GM23338 (cell line): ENCODE measurements at regions not wholly inside any gene's neighbourhood (a gene's known extent, or its start where the extent isn't known, plus 50 kb on each side); places are given as distances from the start of the nearest gene placed in this dataset.
A peak's percentile ranks its signal among the peaks of the same experiment; 100 is the strongest.

ENCODE experiments used
- ATAC-seq: fragments of 200-7000 bp; cut with Tn5 transposase; 3 replicates; pipeline ENCODE4 v1.9.1; 2020
- DNase-seq: peaks from one replicate; pipeline ENCODE4 v3.0.0-alpha.2; 2015; ENCODE audit warnings: low spot score
- H2AFZ ChIP-seq: fragments of 200-600 bp; sonication (generic); 2 replicates; pipeline ENCODE4 v1.8.0; 2016; ENCODE audit warnings: antibody characterized with exemption, mild to moderate bottlenecking, moderate library complexity
- H3F3A ChIP-seq: fragments of 200-600 bp; sonication (generic); replicated peaks from 2 replicates; pipeline ENCODE4 v1.8.0; 2017; ENCODE audit warnings: antibody characterized with exemption, mixed run types, low read depth
- H3K27ac ChIP-seq: fragments of 200-600 bp; sonication (generic); 2 replicates; pipeline ENCODE4 v1.6.1; 2016; ENCODE audit warnings: low read depth
- H3K27me3 ChIP-seq: fragments of 200-600 bp; sonication (generic); 2 replicates; pipeline ENCODE4 v1.8.0; 2016; ENCODE audit warnings: mild to moderate bottlenecking, mixed run types, moderate library complexity; ENCODE audit not compliant: insufficient read depth
- H3K36me3 ChIP-seq: fragments of 200-600 bp; sonication (generic); 2 replicates; pipeline ENCODE4 v1.8.0; 2016; ENCODE audit warnings: mild to moderate bottlenecking; ENCODE audit not compliant: insufficient read depth
- H3K4me1 ChIP-seq: fragments of 200-600 bp; sonication (generic); 2 replicates; pipeline ENCODE4 v1.8.0; 2016; ENCODE audit warnings: mild to moderate bottlenecking, moderate library complexity; ENCODE audit not compliant: insufficient read depth
- H3K4me2 ChIP-seq: fragments of 200-600 bp; sonication (generic); 2 replicates; pipeline ENCODE4 v1.7.1; 2017; ENCODE audit warnings: mixed run types
- H3K4me3 ChIP-seq: fragments of 200-600 bp; sonication (generic); 2 replicates; pipeline ENCODE4 v1.6.1; 2016; ENCODE audit warnings: mixed run types
- H3K79me2 ChIP-seq: fragments of 200-600 bp; sonication (generic); replicated peaks from 2 replicates; pipeline ENCODE4 v1.8.0; 2017; ENCODE audit warnings: mild to moderate bottlenecking; ENCODE audit not compliant: insufficient read depth
- H3K9me2 ChIP-seq: fragments of 200-600 bp; sonication (generic); 2 replicates; pipeline ENCODE4 v1.8.0; 2017; ENCODE audit not compliant: insufficient read depth
- H4K20me1 ChIP-seq: fragments of 200-600 bp; sonication (generic); replicated peaks from 2 replicates; pipeline ENCODE4 v1.8.0; 2017; ENCODE audit warnings: mild to moderate bottlenecking; ENCODE audit not compliant: insufficient read depth
- H3K27ac Mint-ChIP-seq: 2 replicates; pipeline ENCODE4 v1.8.0; 2020; ENCODE audit warnings: inconsistent platforms, mild to moderate bottlenecking, moderate library complexity, mixed read lengths
- H3K27me3 Mint-ChIP-seq: 3 replicates; pipeline ENCODE4 v1.8.0; 2022; ENCODE audit warnings: low read depth, mild to moderate bottlenecking, moderate library complexity, mixed read lengths, inconsistent platforms; ENCODE audit not compliant: insufficient read depth, poor library complexity
- H3K36me3 Mint-ChIP-seq: 3 replicates; pipeline ENCODE4 v1.8.0; 2021; ENCODE audit warnings: low read depth, mild to moderate bottlenecking, inconsistent platforms, moderate library complexity, mixed read lengths
- H3K4me1 Mint-ChIP-seq: 3 replicates; pipeline ENCODE4 v1.8.0; 2020; ENCODE audit warnings: mild to moderate bottlenecking, inconsistent platforms, mixed read lengths
- H3K4me3 Mint-ChIP-seq: 3 replicates; pipeline ENCODE4 v1.8.0; 2021; ENCODE audit warnings: moderate library complexity, mild to moderate bottlenecking, inconsistent platforms, mixed read lengths
- H3K9me3 Mint-ChIP-seq: 3 replicates; pipeline ENCODE4 v1.8.0; 2020; ENCODE audit warnings: moderate library complexity, mild to moderate bottlenecking, inconsistent platforms, mixed read lengths
- CREB1 ChIP-seq: fragments of 250-450 bp; sonication (Bioruptor Pico); IDR thresholded peaks from 2 replicates; pipeline ENCODE4 v1.5.0; 2020; ENCODE audit warnings: low read depth, mild to moderate bottlenecking, moderate library complexity
- EZH2 ChIP-seq: fragments of 200-600 bp; sonication (generic); IDR thresholded peaks from one replicate; pipeline ENCODE4 v1.8.0; 2017; ENCODE audit warnings: antibody characterized with exemption, mild to moderate bottlenecking, low read depth; ENCODE audit not compliant: unreplicated experiment
- EZH2phosphoT487 ChIP-seq: fragments of 200-600 bp; sonication (generic); IDR thresholded peaks from one replicate; pipeline ENCODE4 v1.8.1; 2018; ENCODE audit warnings: antibody characterized with exemption; ENCODE audit not compliant: unreplicated experiment
- JUNB ChIP-seq: IDR thresholded peaks from one replicate; pipeline ENCODE4 v1.6.1; 2016; ENCODE audit warnings: antibody characterized with exemption; ENCODE audit not compliant: unreplicated experiment
- NANOG ChIP-seq: IDR thresholded peaks from 2 replicates; pipeline ENCODE4 v1.6.1; 2016; ENCODE audit warnings: antibody characterized with exemption, borderline replicate concordance
- POLR2AphosphoS5 ChIP-seq: IDR thresholded peaks from 2 replicates; pipeline ENCODE4 v1.6.1; 2016; ENCODE audit warnings: antibody characterized with exemption, low read depth
- STAT1 ChIP-seq: IDR thresholded peaks from one replicate; pipeline ENCODE4 v1.6.1; 2016; ENCODE audit warnings: antibody characterized with exemption; ENCODE audit not compliant: unreplicated experiment
- ZNF331 ChIP-seq: fragments of 250-450 bp; sonication (Bioruptor Pico); IDR thresholded peaks from 2 replicates; pipeline ENCODE4 v1.5.0; 2020; ENCODE audit warnings: low read depth, mild to moderate bottlenecking, moderate library complexity
- TF ChIP-seq, protein P1 (sequence below): IDR thresholded peaks from one replicate; pipeline ENCODE4 v1.6.1; 2018; ENCODE audit warnings: antibody characterized with exemption; ENCODE audit not compliant: unreplicated experiment
- TF ChIP-seq, protein P2 (sequence below): IDR thresholded peaks from 2 replicates; pipeline ENCODE4 v1.6.1; 2016; ENCODE audit warnings: antibody characterized with exemption
- TF ChIP-seq, protein P3 (sequence below), 2 experiments: fragments of 200-600 bp in 1 of 2; sonication (generic) in 1 of 2; conservative IDR thresholded peaks; 2 replicates each; pipeline versions ENCODE4 v1.5.1 to v1.6.1; 2016 to 2017; ENCODE audit warnings: antibody characterized with exemption in 2 of 2, low read depth in 2 of 2, mild to moderate bottlenecking in 2 of 2, moderate library complexity in 1 of 2

DNA sequence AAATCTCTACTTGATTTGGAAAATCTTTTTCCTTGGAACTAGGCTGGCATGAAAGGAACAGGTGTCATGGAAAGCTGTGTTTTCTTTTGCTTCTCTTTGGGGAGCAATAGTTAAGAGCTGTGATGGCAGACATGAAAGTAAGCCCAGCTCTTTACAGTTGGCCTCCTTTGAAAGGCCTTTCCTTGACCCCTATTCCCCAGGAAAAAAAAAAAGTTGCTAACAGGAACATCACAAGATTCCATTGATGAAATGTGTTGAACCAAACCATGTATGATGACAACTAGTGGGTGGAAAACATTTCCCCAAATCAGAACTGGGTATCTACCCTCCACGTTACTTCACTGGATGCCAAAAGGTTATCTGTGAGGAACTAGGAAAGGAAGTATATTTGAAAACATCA, 190.7 kb upstream of the RPL34 start (continued):
- TF ChIP-seq EZH2phosphoT487 (no peak), CREB1 (CRISPR knock-in tag) (no peak), EZH2 (no peak), NANOG (no peak), JUNB (no peak)
- TF ChIP-seq, protein P1, sequence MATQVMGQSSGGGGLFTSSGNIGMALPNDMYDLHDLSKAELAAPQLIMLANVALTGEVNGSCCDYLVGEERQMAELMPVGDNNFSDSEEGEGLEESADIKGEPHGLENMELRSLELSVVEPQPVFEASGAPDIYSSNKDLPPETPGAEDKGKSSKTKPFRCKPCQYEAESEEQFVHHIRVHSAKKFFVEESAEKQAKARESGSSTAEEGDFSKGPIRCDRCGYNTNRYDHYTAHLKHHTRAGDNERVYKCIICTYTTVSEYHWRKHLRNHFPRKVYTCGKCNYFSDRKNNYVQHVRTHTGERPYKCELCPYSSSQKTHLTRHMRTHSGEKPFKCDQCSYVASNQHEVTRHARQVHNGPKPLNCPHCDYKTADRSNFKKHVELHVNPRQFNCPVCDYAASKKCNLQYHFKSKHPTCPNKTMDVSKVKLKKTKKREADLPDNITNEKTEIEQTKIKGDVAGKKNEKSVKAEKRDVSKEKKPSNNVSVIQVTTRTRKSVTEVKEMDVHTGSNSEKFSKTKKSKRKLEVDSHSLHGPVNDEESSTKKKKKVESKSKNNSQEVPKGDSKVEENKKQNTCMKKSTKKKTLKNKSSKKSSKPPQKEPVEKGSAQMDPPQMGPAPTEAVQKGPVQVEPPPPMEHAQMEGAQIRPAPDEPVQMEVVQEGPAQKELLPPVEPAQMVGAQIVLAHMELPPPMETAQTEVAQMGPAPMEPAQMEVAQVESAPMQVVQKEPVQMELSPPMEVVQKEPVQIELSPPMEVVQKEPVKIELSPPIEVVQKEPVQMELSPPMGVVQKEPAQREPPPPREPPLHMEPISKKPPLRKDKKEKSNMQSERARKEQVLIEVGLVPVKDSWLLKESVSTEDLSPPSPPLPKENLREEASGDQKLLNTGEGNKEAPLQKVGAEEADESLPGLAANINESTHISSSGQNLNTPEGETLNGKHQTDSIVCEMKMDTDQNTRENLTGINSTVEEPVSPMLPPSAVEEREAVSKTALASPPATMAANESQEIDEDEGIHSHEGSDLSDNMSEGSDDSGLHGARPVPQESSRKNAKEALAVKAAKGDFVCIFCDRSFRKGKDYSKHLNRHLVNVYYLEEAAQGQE: no peak
- TF ChIP-seq, protein P2, sequence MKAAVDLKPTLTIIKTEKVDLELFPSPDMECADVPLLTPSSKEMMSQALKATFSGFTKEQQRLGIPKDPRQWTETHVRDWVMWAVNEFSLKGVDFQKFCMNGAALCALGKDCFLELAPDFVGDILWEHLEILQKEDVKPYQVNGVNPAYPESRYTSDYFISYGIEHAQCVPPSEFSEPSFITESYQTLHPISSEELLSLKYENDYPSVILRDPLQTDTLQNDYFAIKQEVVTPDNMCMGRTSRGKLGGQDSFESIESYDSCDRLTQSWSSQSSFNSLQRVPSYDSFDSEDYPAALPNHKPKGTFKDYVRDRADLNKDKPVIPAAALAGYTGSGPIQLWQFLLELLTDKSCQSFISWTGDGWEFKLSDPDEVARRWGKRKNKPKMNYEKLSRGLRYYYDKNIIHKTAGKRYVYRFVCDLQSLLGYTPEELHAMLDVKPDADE: no peak

DNA sequence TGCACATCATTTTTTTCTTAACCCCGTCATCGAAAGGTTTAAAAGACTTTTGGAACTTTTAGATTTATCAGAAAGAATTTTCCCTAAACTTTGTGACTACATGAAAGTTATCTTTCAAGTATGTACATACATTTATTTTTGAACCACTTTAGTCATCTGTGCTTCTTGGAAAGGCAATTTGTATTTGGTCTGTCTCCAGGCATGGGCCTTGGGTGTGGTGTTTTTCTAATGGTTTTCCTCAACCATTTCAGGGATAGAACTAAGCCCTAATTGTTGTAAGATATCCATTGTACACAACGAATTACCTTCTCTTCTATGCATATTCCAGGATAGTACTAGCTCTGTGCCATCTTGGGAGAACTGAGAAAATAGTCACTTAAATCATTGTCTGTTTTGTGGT, 191.5 kb upstream of the RPL34 start:
- no peaks in the 10 kb centered on the region; the same call in 1 of the 2 replicates for H4K20me1 ChIP-seq
- TF ChIP-seq ZNF331 (CRISPR knock-in tag): no peak
- TF ChIP-seq STAT1: no peak
- TF ChIP-seq, protein P2: no peak
- TF ChIP-seq NANOG: no peak
- TF ChIP-seq POLR2AphosphoS5: no peak
- TF ChIP-seq, protein P3, sequence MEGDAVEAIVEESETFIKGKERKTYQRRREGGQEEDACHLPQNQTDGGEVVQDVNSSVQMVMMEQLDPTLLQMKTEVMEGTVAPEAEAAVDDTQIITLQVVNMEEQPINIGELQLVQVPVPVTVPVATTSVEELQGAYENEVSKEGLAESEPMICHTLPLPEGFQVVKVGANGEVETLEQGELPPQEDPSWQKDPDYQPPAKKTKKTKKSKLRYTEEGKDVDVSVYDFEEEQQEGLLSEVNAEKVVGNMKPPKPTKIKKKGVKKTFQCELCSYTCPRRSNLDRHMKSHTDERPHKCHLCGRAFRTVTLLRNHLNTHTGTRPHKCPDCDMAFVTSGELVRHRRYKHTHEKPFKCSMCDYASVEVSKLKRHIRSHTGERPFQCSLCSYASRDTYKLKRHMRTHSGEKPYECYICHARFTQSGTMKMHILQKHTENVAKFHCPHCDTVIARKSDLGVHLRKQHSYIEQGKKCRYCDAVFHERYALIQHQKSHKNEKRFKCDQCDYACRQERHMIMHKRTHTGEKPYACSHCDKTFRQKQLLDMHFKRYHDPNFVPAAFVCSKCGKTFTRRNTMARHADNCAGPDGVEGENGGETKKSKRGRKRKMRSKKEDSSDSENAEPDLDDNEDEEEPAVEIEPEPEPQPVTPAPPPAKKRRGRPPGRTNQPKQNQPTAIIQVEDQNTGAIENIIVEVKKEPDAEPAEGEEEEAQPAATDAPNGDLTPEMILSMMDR (conservative IDR thresholded peaks at IDR 0.05; ENCODE audit: low read depth in 2 of 2): no peak

More for the DNA sequence above, 191.5 kb upstream of the RPL34 start:
- H3K79me2 ChIP-seq: no peaks in the 10 kb centered on the region
- H3K27me3 ChIP-seq: no peaks in the 10 kb centered on the region
- H3K4me3 ChIP-seq: no peak overlapping the region
- DNase-seq (no peak), ATAC-seq (no peak)
- no peaks in the 10 kb centered on the region for H3K36me3 Mint-ChIP-seq
- peaks cover 3% of the 10 kb centered on the region; the same call in 1 of the 3 replicates for H3K4me1 Mint-ChIP-seq
- H3K4me1 ChIP-seq: no peaks in the 10 kb centered on the region
- no peak overlapping the region for H3K4me3 Mint-ChIP-seq
- H3K27ac Mint-ChIP-seq: no peak overlapping the region
- H3K9me2 ChIP-seq: no peaks in the 10 kb centered on the region
- peaks cover 2% of the 10 kb centered on the region for H3K27me3 Mint-ChIP-seq
- no peak overlapping the region for H3K27ac ChIP-seq
- peak overlapping the region; percentile 43; the same call in 1 of the 2 replicates for H2AFZ ChIP-seq
- no peaks in the 10 kb centered on the region; the same call in 2 of the 3 replicates for H3K9me3 Mint-ChIP-seq
- H3K36me3 ChIP-seq: no peaks in the 10 kb centered on the region; the same call in 1 of the 2 replicates
- no peak overlapping the region for H3K4me2 ChIP-seq
- no peaks in the 10 kb centered on the region for H3F3A ChIP-seq
